Thoracic aorta (tissue), 2 donors: ENCODE measurements at regions not wholly inside any gene's neighbourhood (a gene's known extent, or its start where the extent isn't known, plus 50 kb on each side); places are given as distances from the start of the nearest gene placed in this dataset.

ENCODE experiments used
- ATAC-seq: fragments of 150-250 bp; one replicate; pipeline ENCODE4 v1.8.0; 2017; ENCODE audit warnings: low read depth; ENCODE audit not compliant: insufficient number of reproducible peaks, low FRiP score
- DNase-seq: peaks from one replicate; pipeline ENCODE4 v3.0.0-alpha.2; 2020; ENCODE audit warnings: low spot score
- H3K27ac ChIP-seq, 2 donors: fragments of 200-600 bp; sonication (generic); 1 replicate in 1 of 2; 2 replicates in 1 of 2; pipeline ENCODE4 v1.5.1; 2016; ENCODE audit warnings: mild to moderate bottlenecking in 2 of 2, moderate library complexity in 2 of 2
- H3K27me3 ChIP-seq: fragments of 200-600 bp; sonication (generic); replicated peaks from 2 replicates; pipeline ENCODE4 v1.6.0; 2016; ENCODE audit warnings: mild to moderate bottlenecking; ENCODE audit not compliant: insufficient read depth
- H3K36me3 ChIP-seq: fragments of 200-600 bp; sonication (generic); one replicate; pipeline ENCODE4 v1.5.1; 2016
- H3K4me1 ChIP-seq, 2 donors: fragments of 200-600 bp; sonication (generic); 1 replicate in 1 of 2; 2 replicates in 1 of 2; pipeline versions ENCODE4 v1.5.1 to v1.6.0; 2016; ENCODE audit warnings: low read depth in 2 of 2, mild to moderate bottlenecking in 1 of 2; ENCODE audit not compliant: control insufficient read depth in 1 of 2
- H3K4me3 ChIP-seq: fragments of 200-600 bp; sonication (generic); 2 replicates; pipeline ENCODE4 v1.5.1; 2016; ENCODE audit warnings: mild to moderate bottlenecking
- H3K9me3 ChIP-seq: fragments of 200-600 bp; sonication (generic); 2 replicates; pipeline ENCODE4 v1.5.1; 2016
- TF ChIP-seq, protein P1 (sequence below): fragments of 200-600 bp; sonication (generic); IDR thresholded peaks from one replicate; pipeline ENCODE4 v1.5.1; 2019; ENCODE audit warnings: antibody characterized with exemption

DNA sequence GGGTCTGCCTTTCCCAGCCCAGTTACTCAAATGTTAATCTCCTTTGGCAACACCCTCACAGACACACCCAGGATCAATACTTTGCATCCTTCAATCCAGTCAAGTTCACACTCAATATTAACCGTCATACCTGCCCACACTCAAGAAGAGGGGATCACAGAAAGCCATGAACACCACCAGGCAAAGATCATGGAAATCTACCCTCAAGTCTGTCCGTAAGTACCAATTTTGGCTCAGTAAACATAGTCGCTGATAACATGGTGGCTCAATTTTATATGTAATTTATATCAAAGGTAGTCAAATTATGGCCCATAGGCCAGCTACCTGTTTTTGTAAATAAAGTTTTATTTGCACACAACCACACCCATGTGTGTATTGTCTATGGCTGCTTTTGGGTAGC is 102.3 kb upstream of the MAP2 start:
- no peaks in the 10 kb centered on the region for H3K36me3 ChIP-seq
- H3K27me3 ChIP-seq = no peaks in the 10 kb centered on the region
- H3K27ac ChIP-seq = no peak overlapping the region
- no peaks in the 10 kb centered on the region for H3K4me1 ChIP-seq
- ATAC-seq (no peak), DNase-seq (no peak)
- H3K9me3 ChIP-seq = no peaks in the 10 kb centered on the region
- TF ChIP-seq, protein P1, sequence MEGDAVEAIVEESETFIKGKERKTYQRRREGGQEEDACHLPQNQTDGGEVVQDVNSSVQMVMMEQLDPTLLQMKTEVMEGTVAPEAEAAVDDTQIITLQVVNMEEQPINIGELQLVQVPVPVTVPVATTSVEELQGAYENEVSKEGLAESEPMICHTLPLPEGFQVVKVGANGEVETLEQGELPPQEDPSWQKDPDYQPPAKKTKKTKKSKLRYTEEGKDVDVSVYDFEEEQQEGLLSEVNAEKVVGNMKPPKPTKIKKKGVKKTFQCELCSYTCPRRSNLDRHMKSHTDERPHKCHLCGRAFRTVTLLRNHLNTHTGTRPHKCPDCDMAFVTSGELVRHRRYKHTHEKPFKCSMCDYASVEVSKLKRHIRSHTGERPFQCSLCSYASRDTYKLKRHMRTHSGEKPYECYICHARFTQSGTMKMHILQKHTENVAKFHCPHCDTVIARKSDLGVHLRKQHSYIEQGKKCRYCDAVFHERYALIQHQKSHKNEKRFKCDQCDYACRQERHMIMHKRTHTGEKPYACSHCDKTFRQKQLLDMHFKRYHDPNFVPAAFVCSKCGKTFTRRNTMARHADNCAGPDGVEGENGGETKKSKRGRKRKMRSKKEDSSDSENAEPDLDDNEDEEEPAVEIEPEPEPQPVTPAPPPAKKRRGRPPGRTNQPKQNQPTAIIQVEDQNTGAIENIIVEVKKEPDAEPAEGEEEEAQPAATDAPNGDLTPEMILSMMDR = no peak
- no peak overlapping the region for H3K4me3 ChIP-seq

DNA sequence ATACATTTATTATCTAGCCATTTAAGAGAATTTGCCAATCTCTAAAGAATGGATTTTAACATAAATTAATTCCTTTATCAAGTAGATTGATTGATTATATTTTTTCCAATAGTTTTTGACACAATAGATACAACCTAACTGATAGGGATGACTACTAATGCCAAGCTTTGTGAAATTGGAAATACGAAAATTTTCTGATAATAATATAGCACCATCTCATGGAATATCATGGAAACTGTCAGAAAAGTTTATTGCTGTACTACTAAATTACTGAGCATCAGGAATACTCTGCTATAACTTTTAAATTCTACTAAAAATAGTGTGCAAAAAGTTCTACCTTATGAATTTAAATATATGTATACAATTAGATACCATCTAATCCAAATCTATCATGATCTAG is 101.8 kb upstream of the MAP2 start:
- no peaks in the 10 kb centered on the region for H3K9me3 ChIP-seq
- TF ChIP-seq, protein P1 = no peak
- H3K4me1 ChIP-seq = no peaks in the 10 kb centered on the region
- DNase-seq (no peak), ATAC-seq (no peak)
- H3K27me3 ChIP-seq = no peaks in the 10 kb centered on the region
- no peaks in the 10 kb centered on the region for H3K36me3 ChIP-seq
- H3K4me3 ChIP-seq = no peak overlapping the region
- H3K27ac ChIP-seq = no peak overlapping the region

- Histone ChIP-seq H3K27me3 (no peaks in the 10 kb centered on the region), H3K27ac (no peak overlapping the region), H3K4me3 (no peak overlapping the region), H3K9me3 (no peaks in the 10 kb centered on the region), H3K36me3 (no peaks in the 10 kb centered on the region), H3K4me1 (no peaks in the 10 kb centered on the region)
- TF ChIP-seq, protein P1 = no peak
- DNase-seq = no peak
- ATAC-seq = no peak
Observed at GRCh38 chr2:209322905-209323512, 100.8 kb upstream of the MAP2 start.

GRCh38 chr2:209323738-209324137 is 100.1 kb upstream of the MAP2 start:
- no peak overlapping the region for H3K4me3 ChIP-seq
- ATAC-seq (no peak), DNase-seq (no peak)
- TF ChIP-seq, protein P1 = no peak
- no peaks in the 10 kb centered on the region for H3K36me3 ChIP-seq
- no peaks in the 10 kb centered on the region for H3K4me1 ChIP-seq
- H3K27me3 ChIP-seq = no peaks in the 10 kb centered on the region
- H3K27ac ChIP-seq = no peak overlapping the region
- H3K9me3 ChIP-seq = no peaks in the 10 kb centered on the region

DNA sequence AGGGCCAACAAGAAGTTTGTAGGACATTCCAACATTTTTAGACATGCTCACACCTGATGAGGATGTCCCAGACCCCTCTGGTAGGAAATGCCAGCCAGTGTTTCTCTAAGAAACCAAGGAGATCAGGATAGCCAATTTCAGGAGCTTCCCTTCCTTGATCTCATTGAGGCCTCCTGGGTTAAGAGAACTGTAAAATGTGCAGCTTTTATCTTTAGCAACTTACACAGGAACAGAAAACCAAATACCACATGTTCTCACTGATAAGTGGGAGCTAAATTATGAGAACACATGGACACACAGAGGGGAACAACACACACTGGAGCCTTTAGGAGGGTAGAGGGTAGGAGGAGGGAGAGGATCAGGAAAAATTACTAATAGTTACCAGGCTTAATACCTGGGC is 99.6 kb upstream of the MAP2 start:
- H3K4me3 ChIP-seq = no peak overlapping the region
- ATAC-seq (no peak), DNase-seq (no peak)
- no peaks in the 10 kb centered on the region for H3K27me3 ChIP-seq
- no peaks in the 10 kb centered on the region for H3K36me3 ChIP-seq
- no peak overlapping the region for H3K27ac ChIP-seq
- TF ChIP-seq, protein P1 = no peak
- no peaks in the 10 kb centered on the region for H3K4me1 ChIP-seq
- no peaks in the 10 kb centered on the region for H3K9me3 ChIP-seq
